ENCODE measurements at regions not wholly inside any gene's neighbourhood (a gene's known extent, or its start where the extent isn't known, plus 50 kb on each side); places are given as distances from the start of the nearest gene placed in this dataset.
"Not testable (repeated sequence)": the region's sequence is repeated elsewhere in the genome, so short reads cannot be mapped to it uniquely, and the experiment has no call there.

DNA sequence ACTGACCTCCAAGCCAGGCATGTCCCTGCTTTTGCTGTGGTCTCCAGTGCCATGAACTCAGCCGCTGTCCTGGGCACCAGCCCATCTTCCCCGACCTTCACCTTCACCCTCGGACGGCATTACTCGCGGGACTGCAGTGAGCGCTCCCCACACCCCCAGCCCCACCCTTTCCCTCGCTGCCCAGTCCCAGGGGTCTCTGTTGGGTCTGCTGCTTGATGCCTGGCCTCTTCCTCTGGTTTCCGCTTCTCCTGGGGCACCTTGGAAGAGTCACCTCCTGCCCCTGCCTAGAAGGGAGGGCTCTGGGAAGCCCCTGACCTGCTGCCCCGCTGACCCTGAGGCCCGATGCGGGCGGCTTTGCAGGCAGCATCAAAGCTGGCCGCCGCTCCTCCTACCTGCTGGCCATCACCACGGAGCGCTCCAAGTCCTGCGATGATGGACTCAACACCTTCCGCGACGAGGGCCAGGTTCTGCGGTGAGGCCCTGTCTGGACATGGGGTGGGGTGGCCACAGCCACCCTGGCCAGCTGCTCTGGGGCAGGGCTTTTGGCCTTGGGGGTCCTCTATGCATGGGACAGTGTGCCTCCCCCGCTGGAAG lies 102.3 kb downstream of the ZNF267 start:
- CTCF ChIA-PET (ENCODE audit: low intra/inter-chr PET ratio); BruUV-seq (replicated peaks); FAIRE-seq; H3K79me2 ChIP-seq (ENCODE audit: control insufficient read depth, insufficient read depth, low read length); H2AFZ ChIP-seq (ENCODE audit: low read depth, low read length); DNase-seq (ENCODE audit: extremely low read depth in 1 of 4, low spot score in 3 of 4); H3K9ac ChIP-seq (ENCODE audit: insufficient read depth in 1 of 2, low read depth in 2 of 2, low read length in 2 of 2); H3K9me1 ChIP-seq (ENCODE audit: control insufficient read depth, insufficient read depth, low read length); intact Hi-C loops (cut with micrococcal nuclease); H3K36me3 ChIP-seq (ENCODE audit: control insufficient read depth, insufficient read depth, low read length); ATAC-seq; in situ Hi-C loops (cut with MboI); H3K4me3 ChIP-seq; H3K4me2 ChIP-seq (ENCODE audit: insufficient read depth, low read length); H3K27me3 ChIP-seq (ENCODE audit: control insufficient read depth in 2 of 2, insufficient read depth in 2 of 2, low read length in 2 of 2); H3K27ac ChIP-seq (ENCODE audit: extremely low read depth, low read depth, low read length); POLR2A ChIA-PET; H4K20me1 ChIP-seq (replicated peaks; ENCODE audit: control insufficient read depth, insufficient read depth, low read length); H3K9me3 ChIP-seq (replicated peaks; ENCODE audit: control insufficient read depth, insufficient read depth, low read depth, low read length); H3K4me1 ChIP-seq (replicated peaks in 1 of 2; ENCODE audit: control insufficient read depth in 2 of 2, insufficient read depth in 2 of 2, low read length in 2 of 2): not testable (repeated sequence)
- 3% methylated on average over 4 of the region's 23 CpGs for WGBS (ENCODE audit: insufficient coverage, low coverage, missing lambda C conversion rate)

DNA sequence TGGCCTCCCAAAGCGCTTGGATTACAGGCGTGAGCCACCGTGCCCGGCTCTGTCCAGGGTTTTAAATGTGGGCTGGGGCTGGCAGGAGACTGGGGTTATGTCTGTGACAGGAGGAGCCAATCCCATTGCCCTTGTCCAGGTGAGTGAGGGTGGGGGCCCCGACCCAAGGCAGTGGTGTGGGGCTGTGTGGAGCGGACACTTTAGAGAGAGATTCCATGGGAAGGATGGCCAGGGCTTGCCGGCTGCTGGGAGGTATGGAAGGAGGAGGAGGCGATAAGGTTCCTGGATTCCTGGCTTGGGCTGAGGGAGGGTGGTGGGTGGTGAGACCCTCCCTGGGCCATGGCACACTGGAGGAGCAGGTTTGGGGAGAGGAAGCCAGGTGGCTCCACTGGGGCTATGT lies 104.9 kb downstream of the ZNF267 start:
- H3K27me3 ChIP-seq (ENCODE audit: control insufficient read depth in 2 of 2, insufficient read depth in 2 of 2, low read length in 2 of 2); H3K4me3 ChIP-seq; H3K9me1 ChIP-seq (ENCODE audit: control insufficient read depth, insufficient read depth, low read length); H3K27ac ChIP-seq (ENCODE audit: extremely low read depth, low read depth, low read length); intact Hi-C loops (cut with micrococcal nuclease); DNase-seq (ENCODE audit: extremely low read depth in 1 of 4, low spot score in 3 of 4); H3K79me2 ChIP-seq (ENCODE audit: control insufficient read depth, insufficient read depth, low read length); CTCF ChIA-PET (ENCODE audit: low intra/inter-chr PET ratio); H2AFZ ChIP-seq (ENCODE audit: low read depth, low read length); H3K4me1 ChIP-seq (replicated peaks in 1 of 2; ENCODE audit: control insufficient read depth in 2 of 2, insufficient read depth in 2 of 2, low read length in 2 of 2); H3K4me2 ChIP-seq (ENCODE audit: insufficient read depth, low read length); H3K36me3 ChIP-seq (ENCODE audit: control insufficient read depth, insufficient read depth, low read length); POLR2A ChIA-PET; BruUV-seq (replicated peaks); in situ Hi-C loops (cut with MboI); H3K9ac ChIP-seq (ENCODE audit: insufficient read depth in 1 of 2, low read depth in 2 of 2, low read length in 2 of 2); ATAC-seq; H3K9me3 ChIP-seq (replicated peaks; ENCODE audit: control insufficient read depth, insufficient read depth, low read depth, low read length); FAIRE-seq; H4K20me1 ChIP-seq (replicated peaks; ENCODE audit: control insufficient read depth, insufficient read depth, low read length): not testable (repeated sequence)
- WGBS (ENCODE audit: insufficient coverage, low coverage, missing lambda C conversion rate) = 0% methylated on average over 2 of the region's 8 CpGs

DNA sequence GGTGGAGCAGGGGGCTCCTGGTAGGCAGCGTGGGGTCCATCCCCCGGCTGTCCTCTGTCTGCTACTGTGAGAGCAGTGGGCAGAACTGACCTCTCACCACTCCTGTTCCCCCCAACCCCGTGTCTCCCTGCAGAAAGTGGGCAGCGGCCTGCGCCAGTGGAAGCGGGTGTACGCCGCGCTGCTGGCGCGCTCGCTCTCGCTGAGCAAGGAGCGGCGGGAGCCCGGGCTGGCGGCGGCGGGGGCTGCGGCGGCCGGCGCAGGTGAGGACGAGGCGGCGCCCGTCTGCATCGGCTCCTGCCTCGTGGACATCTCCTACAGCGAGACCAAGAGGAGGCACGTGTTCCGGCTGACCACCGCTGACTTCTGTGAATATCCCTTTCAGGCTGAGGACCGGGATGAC lies 108.1 kb downstream of the ZNF267 start:
- H3K27me3 ChIP-seq (ENCODE audit: control insufficient read depth in 2 of 2, insufficient read depth in 2 of 2, low read length in 2 of 2); H3K4me2 ChIP-seq (ENCODE audit: insufficient read depth, low read length); intact Hi-C loops (cut with micrococcal nuclease); ATAC-seq; H4K20me1 ChIP-seq (replicated peaks; ENCODE audit: control insufficient read depth, insufficient read depth, low read length); in situ Hi-C loops (cut with MboI); DNase-seq (ENCODE audit: extremely low read depth in 1 of 4, low spot score in 3 of 4); H3K9me1 ChIP-seq (ENCODE audit: control insufficient read depth, insufficient read depth, low read length); H3K79me2 ChIP-seq (ENCODE audit: control insufficient read depth, insufficient read depth, low read length); BruUV-seq (replicated peaks); CTCF ChIA-PET (ENCODE audit: low intra/inter-chr PET ratio); FAIRE-seq; POLR2A ChIA-PET; H3K4me3 ChIP-seq; H3K9me3 ChIP-seq (replicated peaks; ENCODE audit: control insufficient read depth, insufficient read depth, low read depth, low read length); H3K36me3 ChIP-seq (ENCODE audit: control insufficient read depth, insufficient read depth, low read length); H3K9ac ChIP-seq (ENCODE audit: insufficient read depth in 1 of 2, low read depth in 2 of 2, low read length in 2 of 2); H3K4me1 ChIP-seq (replicated peaks in 1 of 2; ENCODE audit: control insufficient read depth in 2 of 2, insufficient read depth in 2 of 2, low read length in 2 of 2); H3K27ac ChIP-seq (ENCODE audit: extremely low read depth, low read depth, low read length); H2AFZ ChIP-seq (ENCODE audit: low read depth, low read length): not testable (repeated sequence)
- WGBS (ENCODE audit: insufficient coverage, low coverage, missing lambda C conversion rate) = 20% methylated on average over 4 of the region's 34 CpGs

DNA sequence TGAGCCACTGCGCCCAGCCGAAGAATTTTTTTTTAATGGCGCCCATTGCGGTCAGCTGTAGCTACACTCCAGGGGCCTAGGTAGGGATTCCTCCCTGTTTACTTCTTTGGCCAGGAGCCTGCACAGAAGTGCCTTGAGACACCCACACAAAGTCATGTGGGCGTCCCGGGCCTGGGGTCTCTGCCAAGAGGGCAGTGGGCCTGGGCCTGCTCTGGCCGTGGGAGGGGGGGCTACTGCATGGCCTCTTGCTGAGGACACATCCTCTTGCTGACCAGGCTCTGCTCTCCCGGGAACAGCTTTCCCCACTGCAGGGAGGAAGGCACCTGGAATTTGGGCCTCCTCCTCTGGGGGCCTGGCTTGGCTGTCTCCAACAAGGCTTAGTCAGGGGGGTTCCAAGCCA lies 109.4 kb downstream of the ZNF267 start:
- intact Hi-C loops (cut with micrococcal nuclease); CTCF ChIA-PET (ENCODE audit: low intra/inter-chr PET ratio); H3K9me1 ChIP-seq (ENCODE audit: control insufficient read depth, insufficient read depth, low read length); H3K36me3 ChIP-seq (ENCODE audit: control insufficient read depth, insufficient read depth, low read length); H3K4me3 ChIP-seq; H3K9ac ChIP-seq (ENCODE audit: insufficient read depth in 1 of 2, low read depth in 2 of 2, low read length in 2 of 2); H3K27ac ChIP-seq (ENCODE audit: extremely low read depth, low read depth, low read length); in situ Hi-C loops (cut with MboI); H3K27me3 ChIP-seq (ENCODE audit: control insufficient read depth in 2 of 2, insufficient read depth in 2 of 2, low read length in 2 of 2); ATAC-seq; POLR2A ChIA-PET; H3K4me2 ChIP-seq (ENCODE audit: insufficient read depth, low read length); H3K9me3 ChIP-seq (replicated peaks; ENCODE audit: control insufficient read depth, insufficient read depth, low read depth, low read length); H2AFZ ChIP-seq (ENCODE audit: low read depth, low read length); BruUV-seq (replicated peaks); FAIRE-seq; DNase-seq (ENCODE audit: extremely low read depth in 1 of 4, low spot score in 3 of 4); H4K20me1 ChIP-seq (replicated peaks; ENCODE audit: control insufficient read depth, insufficient read depth, low read length); H3K79me2 ChIP-seq (ENCODE audit: control insufficient read depth, insufficient read depth, low read length); H3K4me1 ChIP-seq (replicated peaks in 1 of 2; ENCODE audit: control insufficient read depth in 2 of 2, insufficient read depth in 2 of 2, low read length in 2 of 2): not testable (repeated sequence)
- 43% methylated on average over 6 of the region's 8 CpGs for WGBS (ENCODE audit: insufficient coverage, low coverage, missing lambda C conversion rate)

All from K562 (cell line).